Ishikawa (cell line): ENCODE measurements at regions not wholly inside any gene's neighbourhood (a gene's known extent, or its start where the extent isn't known, plus 50 kb on each side); places are given as distances from the start of the nearest gene placed in this dataset.

Experiments used
- CEBPB ChIP-seq: IDR thresholded peaks from 2 replicates; pipeline ENCODE4 v1.6.1; 2012
- CREB1 ChIP-seq: IDR thresholded peaks from 2 replicates; pipeline ENCODE4 v1.6.1; 2012; ENCODE audit warnings: low read depth
- EGR1 ChIP-seq: IDR thresholded peaks from 2 replicates; pipeline ENCODE4 v1.6.1; 2012
- EP300 ChIP-seq: IDR thresholded peaks from 2 replicates; pipeline ENCODE4 v1.6.1; 2012; ENCODE audit warnings: borderline replicate concordance
- RAD21 ChIP-seq: IDR thresholded peaks from 2 replicates; pipeline ENCODE4 v1.6.1; 2012; ENCODE audit warnings: low read depth
- TAF1 ChIP-seq: IDR thresholded peaks from 2 replicates; pipeline ENCODE4 v1.6.1; 2012; ENCODE audit warnings: low read depth, mild to moderate bottlenecking
- TCF12 ChIP-seq: IDR thresholded peaks from 2 replicates; pipeline ENCODE4 v1.6.1; 2012; ENCODE audit warnings: low read depth
- YY1 ChIP-seq: IDR thresholded peaks from 2 replicates; pipeline ENCODE4 v1.6.1; 2012; ENCODE audit warnings: low read depth
- TF ChIP-seq, protein P1 (sequence below): IDR thresholded peaks from 2 replicates; pipeline ENCODE4 v1.6.1; 2012; ENCODE audit warnings: low read depth, mild to moderate bottlenecking

- TF ChIP-seq RAD21 (no peak), CREB1 (no peak), EP300 (no peak), TAF1 (no peak), EGR1 (no peak), YY1 (no peak), CEBPB (no peak), TCF12 (no peak)
- TF ChIP-seq, protein P1, sequence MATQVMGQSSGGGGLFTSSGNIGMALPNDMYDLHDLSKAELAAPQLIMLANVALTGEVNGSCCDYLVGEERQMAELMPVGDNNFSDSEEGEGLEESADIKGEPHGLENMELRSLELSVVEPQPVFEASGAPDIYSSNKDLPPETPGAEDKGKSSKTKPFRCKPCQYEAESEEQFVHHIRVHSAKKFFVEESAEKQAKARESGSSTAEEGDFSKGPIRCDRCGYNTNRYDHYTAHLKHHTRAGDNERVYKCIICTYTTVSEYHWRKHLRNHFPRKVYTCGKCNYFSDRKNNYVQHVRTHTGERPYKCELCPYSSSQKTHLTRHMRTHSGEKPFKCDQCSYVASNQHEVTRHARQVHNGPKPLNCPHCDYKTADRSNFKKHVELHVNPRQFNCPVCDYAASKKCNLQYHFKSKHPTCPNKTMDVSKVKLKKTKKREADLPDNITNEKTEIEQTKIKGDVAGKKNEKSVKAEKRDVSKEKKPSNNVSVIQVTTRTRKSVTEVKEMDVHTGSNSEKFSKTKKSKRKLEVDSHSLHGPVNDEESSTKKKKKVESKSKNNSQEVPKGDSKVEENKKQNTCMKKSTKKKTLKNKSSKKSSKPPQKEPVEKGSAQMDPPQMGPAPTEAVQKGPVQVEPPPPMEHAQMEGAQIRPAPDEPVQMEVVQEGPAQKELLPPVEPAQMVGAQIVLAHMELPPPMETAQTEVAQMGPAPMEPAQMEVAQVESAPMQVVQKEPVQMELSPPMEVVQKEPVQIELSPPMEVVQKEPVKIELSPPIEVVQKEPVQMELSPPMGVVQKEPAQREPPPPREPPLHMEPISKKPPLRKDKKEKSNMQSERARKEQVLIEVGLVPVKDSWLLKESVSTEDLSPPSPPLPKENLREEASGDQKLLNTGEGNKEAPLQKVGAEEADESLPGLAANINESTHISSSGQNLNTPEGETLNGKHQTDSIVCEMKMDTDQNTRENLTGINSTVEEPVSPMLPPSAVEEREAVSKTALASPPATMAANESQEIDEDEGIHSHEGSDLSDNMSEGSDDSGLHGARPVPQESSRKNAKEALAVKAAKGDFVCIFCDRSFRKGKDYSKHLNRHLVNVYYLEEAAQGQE = no peak
Measured at GRCh38 chr18:40032076-40032475, 1923.0 kb upstream of the PIK3C3 start.
